PFSK-1 (cell line): ENCODE measurements at regions not wholly inside any gene's neighbourhood (a gene's known extent, or its start where the extent isn't known, plus 50 kb on each side); places are given as distances from the start of the nearest gene placed in this dataset.

ENCODE experiments used
- FOXP2 ChIP-seq: optimal IDR thresholded peaks from 2 replicates; pipeline ENCODE3; 2011; ENCODE audit warnings: borderline replicate concordance, control low read depth, inconsistent platforms; ENCODE audit not compliant: insufficient read depth; ENCODE audit errors: extremely low read length, extremely low read depth
- POLR2AphosphoS5 ChIP-seq: IDR thresholded peaks from 2 replicates; pipeline ENCODE4 v1.6.1; 2012; ENCODE audit warnings: low read depth, mild to moderate bottlenecking, control low read depth, low read length, moderate library complexity
- REST ChIP-seq, 2 experiments: IDR thresholded peaks; 2 replicates each; pipeline versions ENCODE4 v1.6.1 to v1.8.0; 2011 to 2012; ENCODE audit warnings: low read depth in 2 of 2, low read length in 2 of 2, control low read depth in 1 of 2, inconsistent platforms in 1 of 2, mild to moderate bottlenecking in 1 of 2, moderate library complexity in 1 of 2; ENCODE audit not compliant: insufficient read depth in 1 of 2
- SIN3A ChIP-seq: IDR thresholded peaks from 2 replicates; pipeline ENCODE4 v1.6.1; 2012; ENCODE audit warnings: mild to moderate bottlenecking, low read length, moderate library complexity, borderline replicate concordance; ENCODE audit not compliant: insufficient read depth
- TAF1 ChIP-seq: IDR thresholded peaks from 2 replicates; pipeline ENCODE4 v1.6.1; 2012; ENCODE audit warnings: low read length, control low read depth, borderline replicate concordance; ENCODE audit not compliant: insufficient read depth

- TF ChIP-seq TAF1 (no peak), SIN3A (no peak)
Observed at GRCh38 chr5:117089001-117089400, 514.4 kb upstream of the SEMA6A start.

- TF ChIP-seq REST (IDR thresholded peaks at IDR 0.05; ENCODE audit: insufficient read depth in 1 of 2, low read depth in 2 of 2, low read length in 2 of 2): no peak
- TF ChIP-seq SIN3A: no peak
- TF ChIP-seq POLR2AphosphoS5: no peak
- no peak for TF ChIP-seq FOXP2
- no peak for TF ChIP-seq TAF1
Observed at GRCh38 chr5:117088176-117088575, 513.6 kb upstream of the SEMA6A start.

GRCh38 chr5:117084067-117084466 is 509.4 kb upstream of the SEMA6A start:
- TF ChIP-seq TAF1 (no peak), POLR2AphosphoS5 (no peak), FOXP2 (no peak), REST (IDR thresholded peaks at IDR 0.05; ENCODE audit: insufficient read depth in 1 of 2, low read depth in 2 of 2, low read length in 2 of 2) (no peak), SIN3A (no peak)

- TF ChIP-seq SIN3A (no peak), POLR2AphosphoS5 (no peak), TAF1 (no peak), REST (IDR thresholded peaks at IDR 0.05; ENCODE audit: insufficient read depth in 1 of 2, low read depth in 2 of 2, low read length in 2 of 2) (no peak), FOXP2 (no peak)
Observed at GRCh38 chr5:117082977-117083376, 508.4 kb upstream of the SEMA6A start.

- TF ChIP-seq FOXP2: no peak
- TF ChIP-seq REST (IDR thresholded peaks at IDR 0.05; ENCODE audit: insufficient read depth in 1 of 2, low read depth in 2 of 2, low read length in 2 of 2): no peak
- no peak for TF ChIP-seq SIN3A
- TF ChIP-seq POLR2AphosphoS5: no peak
- TF ChIP-seq TAF1: no peak
Observed at GRCh38 chr5:117077142-117077541, 502.5 kb upstream of the SEMA6A start.
